Mesodermal cell (in vitro differentiated cells): ENCODE measurements at regions not wholly inside any gene's neighbourhood (a gene's known extent, or its start where the extent isn't known, plus 50 kb on each side); places are given as distances from the start of the nearest gene placed in this dataset.

Experiments
- H3K27ac ChIP-seq: 2 replicates; pipeline ENCODE4 v1.7.0; 2013; ENCODE audit warnings: mild to moderate bottlenecking, low read depth, low read length, moderate library complexity; ENCODE audit not compliant: severe bottlenecking
- H3K36me3 ChIP-seq: 2 replicates; pipeline ENCODE4 v1.7.1; 2013; ENCODE audit warnings: mild to moderate bottlenecking, low read length, moderate library complexity; ENCODE audit not compliant: control insufficient read depth, insufficient read depth
- H3K4me1 ChIP-seq: one replicate; pipeline ENCODE4 v1.7.1; 2013; ENCODE audit warnings: mild to moderate bottlenecking, low read length; ENCODE audit not compliant: insufficient read depth, control insufficient read depth, poor library complexity, severe bottlenecking
- H3K4me3 ChIP-seq: 2 replicates; pipeline ENCODE4 v1.7.0; 2013; ENCODE audit warnings: low read length, control low read depth, mild to moderate bottlenecking; ENCODE audit not compliant: insufficient read depth, poor library complexity, severe bottlenecking; ENCODE audit errors: extremely low read depth
- H3K9me3 ChIP-seq: 2 replicates; pipeline ENCODE4 v1.7.1; 2013; ENCODE audit warnings: mild to moderate bottlenecking, low read length, moderate library complexity; ENCODE audit not compliant: control insufficient read depth
- WGBS, 2 experiments: methylation state at CpG; one replicate each; pipeline ENCODE4 v1.1.5; 2013; ENCODE audit warnings: missing lambda C conversion rate in 2 of 2; ENCODE audit not compliant: insufficient coverage in 2 of 2; 5-methylcytosine and 5-hydroxymethylcytosine counted together

DNA sequence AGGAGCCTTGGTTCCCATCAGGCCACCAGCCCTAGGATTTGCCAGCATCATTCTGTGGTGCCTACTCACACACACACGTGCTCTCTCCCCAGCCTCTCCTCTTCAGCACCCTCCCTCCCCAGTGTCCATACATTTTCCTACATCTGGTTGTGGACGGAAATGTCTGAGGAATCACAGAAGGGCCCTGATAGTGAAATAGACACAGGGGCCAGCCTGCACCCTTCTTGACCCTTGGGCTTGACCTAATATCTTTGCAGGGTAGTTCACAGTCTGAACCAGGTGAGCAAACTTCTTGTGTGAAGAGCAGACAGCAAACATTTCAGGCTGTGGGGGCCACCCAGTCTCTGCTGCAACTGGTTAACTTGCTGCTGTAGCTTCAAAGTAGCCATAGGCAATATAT lies 108.5 kb upstream of the NXT1 start:
- Histone ChIP-seq H3K4me3 (no peak overlapping the region), H3K9me3 (no peaks in the 10 kb centered on the region), H3K4me1 (no peaks in the 10 kb centered on the region), H3K27ac (no peak overlapping the region), H3K36me3 (no peaks in the 10 kb centered on the region)
- 83 to 100% methylated on average over 1 to 2 of the region's 2 CpGs for WGBS, 2 experiments

DNA sequence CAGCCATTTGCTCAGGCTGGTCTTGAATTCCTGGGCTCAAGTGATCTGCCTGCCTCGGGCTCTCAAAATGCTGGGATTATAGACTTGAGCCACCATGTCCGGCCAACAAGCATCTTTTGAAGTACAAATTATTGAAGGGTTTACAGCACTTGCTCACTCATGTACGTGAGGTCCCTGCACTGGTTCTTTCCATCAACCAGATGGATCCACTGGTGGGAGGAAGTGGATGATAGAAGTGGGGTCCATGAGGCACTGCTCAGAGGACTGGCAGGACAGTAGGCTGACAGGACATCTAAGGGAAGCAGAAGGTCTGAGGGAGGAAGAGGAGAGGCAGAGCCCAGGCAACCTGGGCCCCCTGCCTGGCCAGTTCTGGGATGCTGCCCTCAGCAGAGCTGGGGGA lies 109.2 kb upstream of the NXT1 start:
- no peak overlapping the region for H3K4me3 ChIP-seq
- H3K36me3 ChIP-seq, result no peaks in the 10 kb centered on the region
- WGBS, 2 experiments, result 88 to 93% methylated on average over 3 of the region's 3 CpGs
- H3K27ac ChIP-seq, result no peak overlapping the region
- no peaks in the 10 kb centered on the region for H3K4me1 ChIP-seq
- no peaks in the 10 kb centered on the region for H3K9me3 ChIP-seq

DNA sequence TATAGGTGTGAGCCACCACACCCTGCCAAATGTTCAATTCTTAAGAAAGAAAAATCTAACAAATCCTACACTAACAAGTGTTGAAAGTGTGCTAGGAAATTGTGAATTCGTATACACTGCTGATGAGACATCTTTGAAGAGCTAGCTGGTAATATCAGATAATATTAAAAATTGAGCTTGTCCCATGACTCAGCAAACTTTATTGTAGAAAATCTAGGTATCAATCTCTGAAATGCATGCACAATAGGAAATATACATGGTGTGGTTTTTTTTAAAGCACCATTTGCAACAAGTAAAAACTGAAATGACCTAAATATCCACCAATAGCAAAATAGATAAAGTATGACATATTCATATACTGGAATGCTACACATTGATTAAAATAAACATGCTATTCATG lies 110.1 kb upstream of the NXT1 start:
- no peak overlapping the region for H3K27ac ChIP-seq
- WGBS, 2 experiments, result no CpG with 5 or more reads among the region's 1 CpG
- H3K4me1 ChIP-seq, result no peaks in the 10 kb centered on the region

DNA sequence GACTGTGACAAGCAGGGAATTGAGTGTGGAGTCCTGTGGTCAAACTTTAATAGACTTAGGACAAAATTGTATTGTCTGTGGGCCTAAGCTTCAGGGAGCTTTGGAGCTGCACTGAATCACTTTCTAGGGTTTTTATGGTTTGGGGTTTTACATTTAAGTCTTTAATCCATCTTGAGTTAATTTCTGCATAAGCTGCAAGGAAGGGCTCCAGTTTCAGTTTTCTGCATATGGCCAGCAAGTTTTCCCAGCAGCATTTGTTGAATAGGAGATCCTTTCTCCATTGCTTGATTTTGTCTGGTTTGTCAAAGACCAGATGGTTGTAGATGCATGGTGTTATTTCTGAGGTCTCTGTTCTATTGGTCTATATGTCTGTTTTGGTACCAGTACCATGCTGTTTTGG lies 113.4 kb upstream of the NXT1 start:
- Histone ChIP-seq H3K27ac (no peak overlapping the region), H3K36me3 (no peaks in the 10 kb centered on the region), H3K9me3 (peaks cover 4% of the 10 kb centered on the region), H3K4me3 (no peak overlapping the region), H3K4me1 (no peaks in the 10 kb centered on the region)

More for the DNA sequence above, 110.1 kb upstream of the NXT1 start:
- Histone ChIP-seq H3K36me3 (no peaks in the 10 kb centered on the region), H3K4me3 (no peak overlapping the region), H3K9me3 (no peaks in the 10 kb centered on the region)

GRCh38 chr20:23235173-23236027 lies 115.2 kb upstream of the NXT1 start:
- WGBS, 2 experiments, result 0 to 43% methylated on average over 1 to 2 of the region's 9 CpGs
- Histone ChIP-seq H3K4me1 (peaks cover 5% of the 10 kb centered on the region), H3K9me3 (peaks cover 4% of the 10 kb centered on the region), H3K27ac (no peak overlapping the region), H3K36me3 (no peaks in the 10 kb centered on the region), H3K4me3 (no peak overlapping the region)

DNA sequence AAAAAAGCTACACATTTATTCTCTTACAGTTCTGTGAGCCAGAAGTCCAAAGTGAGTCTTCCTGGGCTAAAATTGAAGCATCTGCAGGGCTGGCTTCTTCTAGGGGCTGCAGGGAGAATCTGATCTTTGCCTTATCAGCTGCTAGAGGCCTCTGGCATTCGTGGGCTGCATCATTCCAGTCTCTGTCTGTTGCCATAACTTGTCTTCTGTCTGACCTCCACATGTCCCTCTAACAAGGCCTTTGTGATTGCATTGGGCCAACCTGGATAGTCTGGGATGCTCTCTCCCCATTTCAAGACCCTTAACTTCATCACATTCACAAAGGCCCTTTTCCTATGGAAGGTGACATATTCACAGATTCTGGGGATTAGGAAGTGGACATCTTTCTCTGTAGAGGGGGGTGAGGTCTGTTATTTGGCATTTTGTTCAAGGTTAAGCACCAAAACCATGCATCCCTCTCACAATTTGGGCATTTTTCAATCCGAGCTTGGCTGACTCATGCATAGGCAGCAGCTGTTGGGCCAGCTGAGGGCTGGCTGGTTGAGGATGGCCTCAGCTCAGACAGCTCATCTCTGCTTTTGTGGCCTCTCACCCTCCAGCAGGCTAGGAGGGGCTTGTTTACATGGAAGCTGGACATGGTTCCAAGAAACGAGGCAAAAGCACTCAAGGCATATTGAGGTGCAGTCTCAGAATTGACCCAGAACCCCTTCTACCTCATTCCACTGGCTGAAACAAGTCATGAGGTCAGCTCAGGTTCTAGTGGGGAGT lies 116.1 kb upstream of the NXT1 start:
- Histone ChIP-seq H3K27ac (no peak overlapping the region), H3K9me3 (peaks cover 4% of the 10 kb centered on the region)
- WGBS, 2 experiments, result 69 to 88% methylated on average over 2 to 3 of the region's 3 CpGs

GRCh38 chr20:23233341-23233740 lies 117.2 kb upstream of the NXT1 start:
- no peaks in the 10 kb centered on the region for H3K36me3 ChIP-seq
- no peak overlapping the region for H3K4me3 ChIP-seq
- 88 to 99% methylated on average over 5 of the region's 6 CpGs for WGBS, 2 experiments
- H3K9me3 ChIP-seq, result peaks cover 4% of the 10 kb centered on the region
- peaks cover 5% of the 10 kb centered on the region for H3K4me1 ChIP-seq
- no peak overlapping the region for H3K27ac ChIP-seq

More for the DNA sequence above, 116.1 kb upstream of the NXT1 start:
- no peak overlapping the region for H3K4me3 ChIP-seq
- no peaks in the 10 kb centered on the region for H3K36me3 ChIP-seq
- peaks cover 5% of the 10 kb centered on the region for H3K4me1 ChIP-seq

DNA sequence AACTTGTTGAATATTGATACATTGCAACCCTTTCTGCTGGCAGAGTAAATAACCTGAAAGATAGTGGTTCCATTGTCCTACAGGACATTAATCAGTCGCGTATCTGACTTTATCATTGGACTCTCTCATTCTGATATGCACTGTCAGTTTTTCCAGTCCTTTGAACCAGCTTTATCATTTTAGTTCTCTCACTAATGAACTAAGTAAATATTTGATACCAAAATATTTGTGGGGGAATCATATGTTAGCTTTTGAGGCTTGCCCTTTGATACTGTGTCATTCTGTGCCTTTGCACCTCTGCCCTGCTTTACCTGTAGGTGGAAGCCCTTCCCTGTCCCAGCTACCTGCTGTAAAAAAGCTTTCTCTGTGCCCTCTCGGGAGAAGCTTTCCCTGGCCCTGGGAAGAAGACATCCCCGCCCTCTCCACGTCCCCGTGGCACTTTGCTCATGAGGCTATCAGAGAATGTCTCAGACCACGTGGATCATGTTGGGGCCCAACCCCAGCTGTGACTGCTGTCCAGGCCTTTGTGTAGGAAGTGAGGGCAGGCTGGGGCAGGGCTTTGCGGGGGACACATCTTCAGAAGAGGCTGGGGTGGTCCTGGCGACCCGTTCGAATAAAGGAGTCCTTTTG lies 117.8 kb upstream of the NXT1 start:
- H3K27ac ChIP-seq, result no peak overlapping the region
- H3K36me3 ChIP-seq, result no peaks in the 10 kb centered on the region
- 87 to 92% methylated on average over 10 to 11 of the region's 11 CpGs for WGBS, 2 experiments
- H3K9me3 ChIP-seq, result peaks cover 4% of the 10 kb centered on the region
- no peak overlapping the region for H3K4me3 ChIP-seq
- H3K4me1 ChIP-seq, result peaks cover 5% of the 10 kb centered on the region

- Histone ChIP-seq H3K4me1 (peaks cover 5% of the 10 kb centered on the region), H3K27ac (no peak overlapping the region), H3K9me3 (peaks cover 4% of the 10 kb centered on the region), H3K4me3 (no peak overlapping the region), H3K36me3 (no peaks in the 10 kb centered on the region)
- 90 to 92% methylated on average over 4 of the region's 4 CpGs for WGBS, 2 experiments
Observed at GRCh38 chr20:23232219-23232581, 118.4 kb upstream of the NXT1 start.

DNA sequence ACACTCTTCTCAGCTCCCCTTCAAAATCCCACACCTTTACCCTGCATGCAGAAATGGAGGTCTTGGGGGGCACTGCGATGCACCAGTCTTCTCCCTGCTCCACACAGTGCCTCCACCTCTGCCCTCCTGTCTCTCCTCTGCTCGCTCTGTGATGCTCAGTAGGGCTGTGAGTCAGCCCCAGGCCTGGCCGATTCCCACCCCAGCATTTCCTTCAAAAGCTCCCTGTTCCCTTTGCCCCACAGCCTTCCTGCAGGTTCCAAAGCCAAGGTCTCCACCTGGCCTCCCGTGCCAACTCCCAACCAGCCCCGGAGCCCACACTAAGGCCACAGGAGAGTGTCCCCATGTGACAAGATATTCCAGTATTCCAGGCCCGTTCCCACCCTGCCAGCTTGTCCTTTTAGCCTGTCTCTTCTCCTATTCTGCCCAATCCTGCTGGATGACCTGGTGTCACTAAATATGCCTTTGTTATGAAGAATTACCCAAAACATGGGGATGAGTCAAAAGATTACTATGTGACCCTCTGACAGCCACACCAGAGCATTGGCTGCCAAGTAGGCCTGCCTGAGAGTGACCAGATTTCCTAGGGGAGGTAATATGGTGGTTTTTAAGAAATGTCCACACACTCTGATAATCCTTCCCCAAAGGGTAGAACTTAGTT lies 118.9 kb upstream of the NXT1 start:
- H3K9me3 ChIP-seq, result peaks cover 4% of the 10 kb centered on the region
- peak overlapping the region; percentile 43 for H3K27ac ChIP-seq
- WGBS, 2 experiments, result 73 to 84% methylated on average over 3 to 5 of the region's 6 CpGs
- H3K36me3 ChIP-seq, result no peaks in the 10 kb centered on the region
- H3K4me3 ChIP-seq, result no peak overlapping the region
- H3K4me1 ChIP-seq, result peaks cover 5% of the 10 kb centered on the region
